MM.1S (cell line): ENCODE measurements at regions not wholly inside any gene's neighbourhood (a gene's known extent, or its start where the extent isn't known, plus 50 kb on each side); places are given as distances from the start of the nearest gene placed in this dataset.
"Not testable (repeated sequence)": the region's sequence is repeated elsewhere in the genome, so short reads cannot be mapped to it uniquely, and the experiment has no call there.

Source experiments
- DNase-seq: peaks from one replicate; pipeline ENCODE4 v3.0.0-alpha.2; 2015
- H2AFZ ChIP-seq: fragments of 300-600 bp; sonication (generic); 2 replicates; pipeline ENCODE4 v1.6.0; 2016; ENCODE audit warnings: antibody characterized with exemption, low read length
- H3F3A ChIP-seq: fragments of 300-600 bp; sonication (generic); 2 replicates; pipeline ENCODE4 v1.6.1; 2016; ENCODE audit warnings: mild to moderate bottlenecking, antibody characterized with exemption, low read length, moderate library complexity, mixed read lengths; ENCODE audit not compliant: insufficient read depth
- H3K27ac ChIP-seq: fragments of 300-600 bp; sonication (generic); 2 replicates; pipeline ENCODE4 v1.5.1; 2016; ENCODE audit warnings: mild to moderate bottlenecking, low read length
- H3K27me3 ChIP-seq: fragments of 300-600 bp; sonication (generic); replicated peaks from 2 replicates; pipeline ENCODE4 v1.6.0; 2016; ENCODE audit warnings: low read length; ENCODE audit not compliant: insufficient read depth
- H3K36me3 ChIP-seq: fragments of 300-600 bp; sonication (generic); replicated peaks from 2 replicates; pipeline ENCODE4 v1.6.1; 2016; ENCODE audit warnings: mild to moderate bottlenecking, low read length, mixed read lengths; ENCODE audit not compliant: insufficient read depth
- H3K4me1 ChIP-seq: fragments of 300-600 bp; sonication (generic); 2 replicates; pipeline ENCODE4 v1.6.1; 2016; ENCODE audit warnings: low read length, mixed read lengths
- H3K4me2 ChIP-seq: fragments of 300-600 bp; sonication (generic); 2 replicates; pipeline ENCODE4 v1.6.0; 2016; ENCODE audit warnings: low read depth, low read length
- H3K4me3 ChIP-seq: fragments of 300-600 bp; sonication (generic); 2 replicates; pipeline ENCODE4 v1.5.1; 2016; ENCODE audit warnings: low read length, mixed read lengths
- H3K79me2 ChIP-seq: fragments of 300-600 bp; sonication (generic); 2 replicates; pipeline ENCODE4 v1.6.1; 2016; ENCODE audit warnings: mixed run types, low read length, mixed read lengths
- H3K9ac ChIP-seq: fragments of 300-600 bp; sonication (generic); 2 replicates; pipeline ENCODE4 v1.6.1; 2016; ENCODE audit warnings: low read length, mixed read lengths
- H3K9me2 ChIP-seq: fragments of 300-600 bp; sonication (generic); replicated peaks from 2 replicates; pipeline ENCODE4 v1.6.1; 2016; ENCODE audit warnings: mild to moderate bottlenecking, low read length, mixed read lengths; ENCODE audit not compliant: insufficient read depth
- H3K9me3 ChIP-seq: fragments of 300-600 bp; sonication (generic); replicated peaks from 2 replicates; pipeline ENCODE4 v1.6.1; 2016; ENCODE audit warnings: mild to moderate bottlenecking, low read length, mixed read lengths; ENCODE audit not compliant: insufficient read depth
- H4K20me1 ChIP-seq: fragments of 300-600 bp; sonication (generic); 2 replicates; pipeline ENCODE4 v1.6.1; 2016; ENCODE audit warnings: mild to moderate bottlenecking, low read length, moderate library complexity, mixed read lengths; ENCODE audit not compliant: insufficient read depth
- EZH2 ChIP-seq: fragments of 300-600 bp; sonication (generic); optimal IDR thresholded peaks from 2 replicates; pipeline ENCODE3; 2017; ENCODE audit warnings: low read depth, mild to moderate bottlenecking, antibody characterized with exemption, low read length, mixed read lengths
- EZH2phosphoT487 ChIP-seq: fragments of 300-600 bp; sonication (generic); IDR thresholded peaks from 2 replicates; pipeline ENCODE4 v1.6.1; 2018; ENCODE audit warnings: antibody characterized with exemption, low read length
- TF ChIP-seq, protein P1 (sequence below): fragments of 300-600 bp; sonication (generic); IDR thresholded peaks from 2 replicates; pipeline ENCODE4 v1.5.1; 2016; ENCODE audit warnings: antibody characterized with exemption, low read length, mixed read lengths

DNA sequence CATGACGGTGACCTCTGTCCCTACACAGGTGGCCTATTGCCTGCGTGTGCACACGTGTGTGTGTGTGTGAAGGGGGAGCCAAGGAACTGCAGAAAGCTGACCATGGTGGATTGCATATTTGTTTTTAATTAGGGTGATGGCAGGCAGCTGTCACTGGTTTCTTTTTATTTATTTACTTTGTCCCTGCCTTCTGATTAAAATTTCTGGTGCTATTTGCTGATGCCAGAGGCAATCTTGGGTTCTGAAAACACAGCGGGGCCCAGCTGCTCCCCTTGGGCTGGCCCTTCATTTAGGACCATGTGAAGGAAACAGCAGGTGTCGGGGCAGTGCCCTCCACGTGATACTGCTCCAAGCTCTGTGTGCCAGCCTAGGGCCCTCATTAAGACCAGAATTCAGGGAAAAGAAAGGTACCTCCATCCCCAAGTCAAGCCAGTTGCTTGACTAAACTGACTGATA lies 71.3 kb upstream of the PODXL start:
- Histone ChIP-seq H3K9me2 (no peaks in the 10 kb centered on the region), H3K4me2 (no peak overlapping the region), H3K79me2 (no peaks in the 10 kb centered on the region), H3F3A (no peaks in the 10 kb centered on the region), H3K27me3 (no peaks in the 10 kb centered on the region), H3K27ac (no peak overlapping the region), H3K9ac (no peak overlapping the region), H3K4me3 (no peak overlapping the region), H4K20me1 (no peaks in the 10 kb centered on the region), H3K4me1 (no peaks in the 10 kb centered on the region), H3K9me3 (no peaks in the 10 kb centered on the region), H3K36me3 (no peaks in the 10 kb centered on the region), H2AFZ (no peak overlapping the region)
- no peak for DNase-seq
- TF ChIP-seq EZH2, result no peak
- no peak for TF ChIP-seq EZH2phosphoT487
- TF ChIP-seq, protein P1, sequence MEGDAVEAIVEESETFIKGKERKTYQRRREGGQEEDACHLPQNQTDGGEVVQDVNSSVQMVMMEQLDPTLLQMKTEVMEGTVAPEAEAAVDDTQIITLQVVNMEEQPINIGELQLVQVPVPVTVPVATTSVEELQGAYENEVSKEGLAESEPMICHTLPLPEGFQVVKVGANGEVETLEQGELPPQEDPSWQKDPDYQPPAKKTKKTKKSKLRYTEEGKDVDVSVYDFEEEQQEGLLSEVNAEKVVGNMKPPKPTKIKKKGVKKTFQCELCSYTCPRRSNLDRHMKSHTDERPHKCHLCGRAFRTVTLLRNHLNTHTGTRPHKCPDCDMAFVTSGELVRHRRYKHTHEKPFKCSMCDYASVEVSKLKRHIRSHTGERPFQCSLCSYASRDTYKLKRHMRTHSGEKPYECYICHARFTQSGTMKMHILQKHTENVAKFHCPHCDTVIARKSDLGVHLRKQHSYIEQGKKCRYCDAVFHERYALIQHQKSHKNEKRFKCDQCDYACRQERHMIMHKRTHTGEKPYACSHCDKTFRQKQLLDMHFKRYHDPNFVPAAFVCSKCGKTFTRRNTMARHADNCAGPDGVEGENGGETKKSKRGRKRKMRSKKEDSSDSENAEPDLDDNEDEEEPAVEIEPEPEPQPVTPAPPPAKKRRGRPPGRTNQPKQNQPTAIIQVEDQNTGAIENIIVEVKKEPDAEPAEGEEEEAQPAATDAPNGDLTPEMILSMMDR, result no peak

DNA sequence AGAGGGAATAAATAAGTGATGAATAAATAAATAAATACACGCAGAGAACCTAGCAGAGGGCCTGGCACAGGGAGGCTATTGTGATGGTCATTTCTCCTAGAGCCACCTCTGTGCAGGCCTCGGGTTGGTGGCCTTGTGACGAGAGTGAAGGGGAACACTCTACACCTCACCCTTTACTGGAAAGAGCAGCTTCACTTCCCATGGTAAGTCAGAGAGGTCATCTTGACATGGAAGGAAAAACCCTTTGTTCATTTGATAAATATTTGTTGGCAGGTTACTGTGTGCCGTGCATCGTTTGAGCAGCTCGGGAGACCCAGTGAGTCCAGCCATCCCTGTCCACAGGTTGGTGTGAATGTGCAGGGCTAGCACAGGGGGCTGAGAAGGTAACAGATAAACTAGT lies 70.2 kb upstream of the PODXL start:
- Histone ChIP-seq H3K9ac (no peak overlapping the region), H3K36me3 (no peaks in the 10 kb centered on the region), H3K4me1 (no peaks in the 10 kb centered on the region), H3F3A (no peaks in the 10 kb centered on the region), H3K79me2 (no peaks in the 10 kb centered on the region), H4K20me1 (no peaks in the 10 kb centered on the region), H2AFZ (no peak overlapping the region), H3K27me3 (no peaks in the 10 kb centered on the region), H3K9me2 (no peaks in the 10 kb centered on the region), H3K4me2 (no peak overlapping the region), H3K27ac (no peak overlapping the region), H3K4me3 (no peak overlapping the region), H3K9me3 (no peaks in the 10 kb centered on the region)
- no peak for DNase-seq
- TF ChIP-seq, protein P1, result no peak
- TF ChIP-seq EZH2, result no peak
- TF ChIP-seq EZH2phosphoT487, result no peak

DNA sequence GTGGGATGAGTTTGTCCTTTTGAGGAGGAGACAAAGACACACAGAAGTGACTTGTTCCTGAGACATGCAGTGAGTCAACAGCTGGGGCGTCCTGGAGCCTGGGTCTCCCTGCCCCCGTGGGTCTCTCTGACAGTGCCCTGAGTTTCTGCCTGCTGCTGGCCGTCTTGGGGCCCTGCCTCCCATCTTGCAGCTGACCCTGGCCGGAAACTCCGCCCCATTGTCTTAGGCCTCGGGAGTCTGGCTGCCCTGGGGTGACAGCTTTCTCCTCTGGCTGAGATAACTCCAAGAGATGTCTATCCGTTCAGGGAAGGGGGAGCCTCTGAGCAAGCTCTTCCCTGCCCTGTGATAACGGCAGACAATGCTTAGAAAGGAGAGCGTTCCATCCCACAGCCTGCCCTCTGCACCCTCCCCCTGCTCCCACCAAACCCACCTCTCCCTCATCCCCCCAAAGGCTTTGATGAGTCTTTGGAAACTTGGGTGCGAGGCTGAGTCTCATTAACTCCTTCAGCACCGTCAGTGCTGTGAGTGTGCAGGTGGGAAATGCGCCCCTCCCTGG lies 69.5 kb upstream of the PODXL start:
- no peaks in the 10 kb centered on the region for H3K36me3 ChIP-seq
- H2AFZ ChIP-seq, result peak overlapping the region; percentile 54; the same call in 1 of the 2 replicates
- no peaks in the 10 kb centered on the region for H3K27me3 ChIP-seq
- H4K20me1 ChIP-seq, result no peaks in the 10 kb centered on the region
- H3K4me2 ChIP-seq, result no peak overlapping the region
- DNase-seq, result no peak
- H3K27ac ChIP-seq, result no peak overlapping the region
- TF ChIP-seq EZH2 (no peak), EZH2phosphoT487 (no peak)
- TF ChIP-seq, protein P1, result no peak
- no peaks in the 10 kb centered on the region for H3K9me2 ChIP-seq
- H3K9me3 ChIP-seq, result no peaks in the 10 kb centered on the region
- no peaks in the 10 kb centered on the region for H3K79me2 ChIP-seq
- H3K9ac ChIP-seq, result no peak overlapping the region
- H3F3A ChIP-seq, result no peaks in the 10 kb centered on the region
- no peak overlapping the region for H3K4me3 ChIP-seq
- H3K4me1 ChIP-seq, result no peaks in the 10 kb centered on the region

DNA sequence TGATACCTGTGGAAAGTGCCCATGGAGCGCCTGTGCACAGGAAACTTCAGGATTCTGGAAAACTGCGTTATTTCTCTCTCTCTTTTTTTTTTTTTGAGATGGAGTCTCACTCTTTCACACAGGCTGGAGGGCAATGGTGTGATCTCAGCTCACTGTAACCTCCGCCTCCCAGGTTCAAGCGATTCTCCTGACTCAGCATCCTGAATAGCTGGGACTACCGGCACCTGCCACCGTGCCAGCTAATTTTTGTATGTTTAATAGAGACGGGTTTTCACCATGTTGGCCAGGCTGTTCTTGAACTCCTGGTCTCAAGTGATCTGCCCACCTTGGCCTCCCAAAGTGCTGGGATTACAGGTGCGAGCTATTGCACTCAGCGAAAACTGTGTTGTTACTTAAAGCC lies 68.9 kb upstream of the PODXL start:
- H2AFZ ChIP-seq, H3K79me2 ChIP-seq, H3K4me1 ChIP-seq, H3K4me3 ChIP-seq, H3K9me2 ChIP-seq, DNase-seq, H3K9me3 ChIP-seq, H3K9ac ChIP-seq, H4K20me1 ChIP-seq, H3F3A ChIP-seq, H3K27me3 ChIP-seq, H3K36me3 ChIP-seq, H3K27ac ChIP-seq, H3K4me2 ChIP-seq: not testable (repeated sequence)
